IPS-18a (cell line): ENCODE measurements at regions not wholly inside any gene's neighbourhood (a gene's known extent, or its start where the extent isn't known, plus 50 kb on each side); places are given as distances from the start of the nearest gene placed in this dataset.

Source experiments
- H3K27ac ChIP-seq: one replicate; pipeline ENCODE4 v1.5.1; 2013; ENCODE audit warnings: low read length
- H3K27me3 ChIP-seq: one replicate; pipeline ENCODE4 v1.6.1; 2013; ENCODE audit warnings: mild to moderate bottlenecking, low read length; ENCODE audit not compliant: control insufficient read depth, insufficient read depth
- H3K36me3 ChIP-seq: one replicate; pipeline ENCODE4 v1.6.1; 2013; ENCODE audit warnings: low read depth, low read length; ENCODE audit not compliant: control insufficient read depth
- H3K4me1 ChIP-seq: one replicate; pipeline ENCODE4 v1.6.1; 2013; ENCODE audit warnings: low read depth, low read length; ENCODE audit not compliant: control insufficient read depth
- H3K4me3 ChIP-seq: one replicate; pipeline ENCODE4 v1.5.1; 2013; ENCODE audit warnings: low read length
- H3K9ac ChIP-seq: one replicate; pipeline ENCODE4 v1.6.1; 2013; ENCODE audit warnings: mild to moderate bottlenecking, low read length, moderate library complexity
- H3K9me3 ChIP-seq: one replicate; pipeline ENCODE4 v1.6.1; 2013; ENCODE audit warnings: low read depth, low read length; ENCODE audit not compliant: control insufficient read depth

DNA sequence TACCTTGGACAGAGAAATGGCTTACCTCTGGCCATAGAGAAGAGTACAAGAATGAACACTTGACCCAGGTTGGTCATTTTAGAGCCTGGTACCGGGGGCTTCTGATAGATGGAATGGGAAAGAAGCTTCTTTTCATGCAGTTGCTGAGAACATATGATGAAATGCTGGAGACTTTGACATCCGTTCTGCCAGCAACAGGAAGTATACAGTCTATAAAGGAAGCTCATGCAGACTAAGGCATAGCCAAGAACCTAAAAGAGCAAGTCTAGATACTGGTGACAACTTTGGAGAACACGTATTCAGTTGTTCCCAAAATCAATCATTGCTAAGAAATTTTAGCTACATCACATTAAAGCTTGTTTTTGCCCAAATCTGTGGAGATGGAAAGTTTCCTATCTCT, 894.6 kb downstream of the METTL15 start:
- no peak overlapping the region for H3K27ac ChIP-seq
- H3K9ac ChIP-seq, result no peak overlapping the region
- H3K4me1 ChIP-seq, result no peaks in the 10 kb centered on the region
- no peak overlapping the region for H3K4me3 ChIP-seq
- no peaks in the 10 kb centered on the region for H3K27me3 ChIP-seq
- no peaks in the 10 kb centered on the region for H3K9me3 ChIP-seq
- H3K36me3 ChIP-seq, result no peaks in the 10 kb centered on the region

DNA sequence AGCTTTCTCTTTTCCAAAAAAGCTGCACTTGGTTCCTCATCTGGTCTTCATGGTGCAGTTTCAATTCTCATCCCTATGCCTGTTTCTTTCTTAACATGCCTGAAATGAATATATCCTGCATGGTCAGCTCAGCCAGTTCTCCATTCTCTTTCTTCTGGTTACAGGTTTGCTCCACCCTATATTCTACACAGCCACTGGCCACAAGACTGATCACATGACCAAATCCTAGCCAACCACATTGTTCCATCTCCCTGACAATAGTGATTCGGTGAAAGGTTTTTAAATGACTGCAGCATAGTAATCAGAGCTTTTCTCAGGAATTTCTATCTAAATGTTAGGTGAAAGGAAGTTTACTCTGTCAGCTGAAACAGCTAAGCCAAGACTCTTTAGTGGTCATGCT, 891.4 kb downstream of the METTL15 start:
- no peak overlapping the region for H3K4me3 ChIP-seq
- H3K9me3 ChIP-seq, result no peaks in the 10 kb centered on the region
- H3K27me3 ChIP-seq, result no peaks in the 10 kb centered on the region
- H3K36me3 ChIP-seq, result no peaks in the 10 kb centered on the region
- H3K9ac ChIP-seq, result no peak overlapping the region
- no peak overlapping the region for H3K27ac ChIP-seq
- no peaks in the 10 kb centered on the region for H3K4me1 ChIP-seq

DNA sequence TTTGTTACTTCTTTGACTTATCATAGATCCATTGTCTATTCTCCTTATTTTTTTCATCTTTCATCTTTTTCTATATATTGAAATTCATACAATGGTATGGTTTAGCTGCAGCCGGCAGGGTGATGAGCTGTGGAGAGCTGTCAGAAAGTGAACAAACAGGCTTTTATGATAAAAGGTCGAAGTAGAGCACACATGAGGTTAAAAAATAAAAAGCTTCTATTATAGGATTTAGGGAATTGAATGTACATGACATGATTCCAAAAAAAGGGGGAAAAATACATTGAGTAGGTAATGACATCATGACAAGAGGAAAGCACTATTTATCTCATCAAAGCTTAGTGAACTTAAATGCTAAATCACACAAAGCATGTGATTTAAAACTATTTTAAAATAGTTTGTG, 884.8 kb downstream of the METTL15 start:
- Histone ChIP-seq H3K9ac (no peak overlapping the region), H3K36me3 (no peaks in the 10 kb centered on the region), H3K9me3 (no peaks in the 10 kb centered on the region), H3K4me3 (no peak overlapping the region), H3K4me1 (no peaks in the 10 kb centered on the region), H3K27ac (no peak overlapping the region), H3K27me3 (no peaks in the 10 kb centered on the region)

DNA sequence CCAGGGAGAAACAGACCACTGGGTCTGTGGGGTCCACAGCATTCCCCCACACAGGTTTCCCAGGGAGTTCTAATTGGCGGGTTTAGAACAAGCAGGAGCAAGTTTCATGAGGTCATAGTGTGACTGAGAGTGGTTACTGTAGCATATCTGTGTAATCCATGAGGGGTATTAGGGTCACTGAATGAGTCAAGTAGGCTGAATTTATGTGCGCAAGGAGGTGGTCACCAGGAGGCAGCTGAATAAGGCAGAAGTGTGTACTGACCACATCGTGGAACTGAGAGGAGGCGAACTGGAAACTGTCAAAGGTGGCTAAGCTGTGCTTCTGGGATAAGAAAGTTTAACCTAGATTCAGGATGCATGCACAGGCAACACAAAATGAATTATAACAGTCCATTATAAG, 876.0 kb downstream of the METTL15 start:
- Histone ChIP-seq H3K27ac (no peak overlapping the region), H3K9ac (no peak overlapping the region), H3K9me3 (no peaks in the 10 kb centered on the region), H3K27me3 (no peaks in the 10 kb centered on the region), H3K4me3 (no peak overlapping the region), H3K36me3 (no peaks in the 10 kb centered on the region), H3K4me1 (no peaks in the 10 kb centered on the region)

DNA sequence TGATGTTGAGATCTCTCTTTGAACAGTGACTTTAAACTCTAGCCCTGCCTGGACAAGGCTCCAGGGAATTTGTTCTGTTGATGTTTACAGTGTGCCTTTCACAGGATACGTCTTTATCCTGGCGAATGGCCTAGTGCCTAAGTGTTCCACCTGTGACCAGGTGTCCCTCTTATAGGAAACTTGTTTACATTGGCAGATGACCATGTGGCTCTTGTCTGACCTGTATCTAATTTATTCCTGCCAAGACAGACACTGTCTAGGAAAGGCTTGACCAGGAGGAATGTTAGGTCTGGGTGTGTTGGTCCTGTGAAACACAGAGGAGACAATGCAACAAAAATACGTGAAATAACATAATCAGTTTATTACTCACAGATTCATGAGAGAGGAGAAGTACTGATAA, 875.6 kb downstream of the METTL15 start:
- H3K9me3 ChIP-seq, result no peaks in the 10 kb centered on the region
- no peak overlapping the region for H3K9ac ChIP-seq
- no peak overlapping the region for H3K27ac ChIP-seq
- no peaks in the 10 kb centered on the region for H3K4me1 ChIP-seq
- H3K27me3 ChIP-seq, result no peaks in the 10 kb centered on the region
- no peak overlapping the region for H3K4me3 ChIP-seq
- no peaks in the 10 kb centered on the region for H3K36me3 ChIP-seq

DNA sequence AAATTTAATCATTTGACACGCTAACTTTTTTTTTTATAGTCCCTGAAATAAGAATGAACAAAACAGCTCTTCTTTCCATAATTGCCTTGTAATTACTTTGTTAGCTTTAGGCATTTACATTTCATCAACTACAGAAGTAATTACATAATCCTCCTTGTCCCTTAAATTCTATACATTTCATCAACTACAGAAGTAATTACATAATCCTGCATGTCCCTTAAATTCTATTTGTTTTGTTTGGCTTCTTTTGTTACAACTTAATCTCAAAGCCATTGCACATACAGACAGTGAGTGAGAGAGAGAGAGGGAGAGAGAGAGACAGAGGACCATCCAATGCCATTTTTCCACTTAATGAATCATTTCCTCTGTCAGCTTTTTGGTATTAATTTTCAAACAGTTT, 873.2 kb downstream of the METTL15 start:
- Histone ChIP-seq H3K27me3 (no peaks in the 10 kb centered on the region), H3K36me3 (no peaks in the 10 kb centered on the region), H3K4me3 (no peak overlapping the region), H3K4me1 (no peaks in the 10 kb centered on the region), H3K9ac (no peak overlapping the region), H3K27ac (no peak overlapping the region), H3K9me3 (no peaks in the 10 kb centered on the region)

DNA sequence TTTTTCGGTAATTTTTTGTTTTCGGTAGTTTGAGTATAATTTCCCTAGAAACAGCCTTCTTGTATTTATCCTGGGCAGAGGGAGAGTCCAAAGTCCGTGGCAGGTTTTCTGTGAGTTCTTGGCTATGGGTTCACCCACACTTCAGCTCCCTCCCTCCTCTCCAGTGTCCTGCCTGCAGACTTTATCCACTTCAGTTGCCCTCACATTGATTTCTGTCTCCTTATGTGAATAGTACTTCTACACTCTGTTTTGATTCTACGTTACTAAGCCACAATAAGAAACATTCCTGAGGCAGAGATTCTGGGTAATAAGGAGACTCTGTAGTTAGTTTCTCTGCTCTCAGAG, 868.6 kb downstream of the METTL15 start:
- Histone ChIP-seq H3K36me3 (no peaks in the 10 kb centered on the region), H3K27ac (no peak overlapping the region), H3K9me3 (no peaks in the 10 kb centered on the region), H3K4me3 (no peak overlapping the region), H3K9ac (no peak overlapping the region), H3K4me1 (no peaks in the 10 kb centered on the region), H3K27me3 (peaks cover under 1% of the 10 kb centered on the region)

DNA sequence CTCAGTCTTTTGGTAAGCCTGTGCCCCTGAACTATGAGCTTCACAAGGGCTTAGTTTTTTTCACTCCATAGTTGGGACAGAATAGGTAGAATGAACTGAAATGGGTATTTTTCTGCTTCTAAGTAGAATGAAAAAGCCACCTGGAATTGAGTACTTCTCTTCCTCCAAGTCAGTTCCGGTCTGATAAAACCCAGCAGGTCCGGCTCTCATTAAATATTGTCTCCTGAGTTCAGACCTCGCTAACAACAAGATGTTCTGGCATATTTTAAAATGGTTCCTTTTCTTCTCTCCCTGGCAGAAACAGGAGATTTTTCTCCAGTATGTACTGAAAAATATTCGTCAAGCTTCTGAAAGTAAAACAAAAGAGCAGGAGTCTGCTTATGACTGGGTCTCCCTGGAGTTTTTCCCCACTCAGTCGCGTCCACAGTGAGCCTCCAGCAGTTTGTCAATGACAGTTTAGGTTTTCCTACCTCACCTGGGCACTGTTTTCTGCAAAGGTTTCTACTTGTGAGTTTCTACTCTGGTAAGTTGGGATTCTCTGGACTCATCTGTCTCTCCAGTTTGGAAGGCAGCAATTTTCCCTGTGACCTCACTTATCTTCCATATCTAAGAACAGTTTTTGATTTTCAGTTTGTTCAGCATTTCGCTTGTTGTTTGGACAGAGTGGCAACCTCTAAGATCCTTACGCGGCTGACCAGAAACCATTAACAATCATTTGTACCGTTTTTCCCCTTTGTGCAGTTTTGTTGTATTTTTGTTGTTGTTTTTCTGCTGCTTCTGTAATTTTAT, 868.0 kb downstream of the METTL15 start:
- Histone ChIP-seq H3K4me1 (no peaks in the 10 kb centered on the region), H3K36me3 (no peaks in the 10 kb centered on the region), H3K27ac (no peak overlapping the region), H3K9me3 (no peaks in the 10 kb centered on the region), H3K9ac (no peak overlapping the region), H3K4me3 (no peak overlapping the region), H3K27me3 (peaks cover 5% of the 10 kb centered on the region)

DNA sequence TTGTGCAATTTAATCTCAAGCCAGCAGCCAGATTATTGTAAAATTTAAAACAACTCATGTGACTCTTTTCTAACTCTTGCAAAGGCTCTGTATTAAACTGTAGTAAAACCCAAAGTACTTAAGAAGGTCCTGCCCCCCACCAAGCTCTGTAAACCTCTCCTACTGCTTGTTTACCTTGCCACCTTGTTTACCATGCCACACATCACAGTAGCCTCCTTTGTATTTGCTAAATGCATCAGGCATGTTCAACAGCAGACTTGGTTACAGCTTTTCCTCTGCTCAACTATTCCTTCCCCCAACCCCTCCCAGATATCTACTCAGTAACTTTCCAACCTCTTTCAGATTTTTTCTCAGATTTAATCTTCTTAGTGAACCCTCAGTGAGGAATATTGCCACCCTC, 861.6 kb downstream of the METTL15 start:
- H3K36me3 ChIP-seq, result no peaks in the 10 kb centered on the region
- no peak overlapping the region for H3K4me3 ChIP-seq
- H3K27me3 ChIP-seq, result peaks cover 33% of the 10 kb centered on the region
- H3K4me1 ChIP-seq, result peaks cover 10% of the 10 kb centered on the region
- no peak overlapping the region for H3K9ac ChIP-seq
- H3K9me3 ChIP-seq, result no peaks in the 10 kb centered on the region
- H3K27ac ChIP-seq, result no peak overlapping the region

DNA sequence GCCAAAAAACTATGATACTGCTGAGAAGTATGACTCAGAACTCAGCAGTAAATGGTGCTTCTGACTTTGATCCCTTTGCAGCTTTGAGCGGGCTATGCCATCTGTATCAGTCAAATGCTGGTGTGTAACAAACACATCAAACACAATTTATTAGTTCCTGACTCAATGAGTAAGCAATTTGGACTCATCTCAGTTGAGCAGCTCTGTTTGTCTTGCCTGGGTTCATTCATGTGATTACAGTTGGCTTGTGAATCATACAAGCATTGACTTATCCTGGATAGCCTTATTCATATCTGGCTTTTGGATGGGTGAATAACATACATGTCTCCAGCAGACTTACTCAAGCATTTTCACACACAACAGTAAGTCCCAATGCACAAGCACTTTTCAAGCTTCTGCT, 858.8 kb downstream of the METTL15 start:
- Histone ChIP-seq H3K9me3 (no peaks in the 10 kb centered on the region), H3K27me3 (peaks cover 33% of the 10 kb centered on the region), H3K27ac (no peak overlapping the region)

DNA sequence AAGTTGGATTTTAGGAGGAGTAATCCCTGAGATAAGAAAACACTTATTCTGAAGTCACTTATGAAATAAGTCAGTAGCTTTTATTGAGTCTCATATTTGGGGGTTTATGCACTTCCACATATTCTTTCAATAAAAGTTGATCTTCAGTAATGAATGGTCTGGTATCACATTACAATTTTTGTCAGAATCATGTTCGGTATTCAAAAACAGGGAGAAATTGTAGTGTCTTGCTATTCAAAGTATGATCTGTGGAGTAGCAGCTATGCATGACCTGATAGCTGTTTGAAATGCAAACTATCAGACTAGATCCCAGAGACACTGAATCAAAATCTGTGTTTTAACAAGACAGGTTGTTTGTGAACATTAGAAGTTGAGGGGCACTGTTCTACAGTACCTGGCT, 857.6 kb downstream of the METTL15 start:
- Histone ChIP-seq H3K36me3 (no peaks in the 10 kb centered on the region), H3K9me3 (no peaks in the 10 kb centered on the region), H3K4me1 (peaks cover 10% of the 10 kb centered on the region), H3K27ac (no peak overlapping the region), H3K9ac (no peak overlapping the region), H3K4me3 (no peak overlapping the region), H3K27me3 (peaks cover 25% of the 10 kb centered on the region)

More for the DNA sequence above, 858.8 kb downstream of the METTL15 start:
- Histone ChIP-seq H3K4me3 (no peak overlapping the region), H3K9ac (no peak overlapping the region), H3K36me3 (no peaks in the 10 kb centered on the region), H3K4me1 (peaks cover 10% of the 10 kb centered on the region)

DNA sequence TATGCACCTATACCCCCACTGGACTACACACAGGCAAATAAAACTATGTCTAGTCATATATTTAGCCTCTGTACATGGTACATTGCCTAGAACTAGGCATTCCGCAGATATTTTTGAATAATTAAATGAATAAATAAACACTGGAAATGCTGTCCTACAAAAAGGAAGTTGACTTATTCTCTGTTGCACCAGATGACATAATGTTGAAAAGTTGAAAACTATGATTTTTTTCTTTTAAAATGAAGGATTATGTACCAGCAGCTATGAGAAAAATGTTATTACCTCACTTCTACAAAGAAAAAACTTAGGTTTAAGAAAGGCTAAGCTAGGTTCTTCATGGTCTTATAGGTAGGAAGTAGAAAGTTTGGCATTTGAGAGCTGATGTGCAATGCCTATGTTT, 856.6 kb downstream of the METTL15 start:
- no peak overlapping the region for H3K27ac ChIP-seq

More for the DNA sequence above, 856.6 kb downstream of the METTL15 start:
- Histone ChIP-seq H3K27me3 (peaks cover 15% of the 10 kb centered on the region), H3K4me1 (peaks cover 7% of the 10 kb centered on the region), H3K9me3 (no peaks in the 10 kb centered on the region), H3K9ac (no peak overlapping the region), H3K4me3 (no peak overlapping the region), H3K36me3 (no peaks in the 10 kb centered on the region)
